ENCODE measurements at regions not wholly inside any gene's neighbourhood (a gene's known extent, or its start where the extent isn't known, plus 50 kb on each side); places are given as distances from the start of the nearest gene placed in this dataset.

GRCh38 chr12:84079626-84080025 lies 833.0 kb downstream of the SLC6A15 start:
- Mint-ChIP-seq H3K27me3 (no peaks in the 10 kb centered on the region), H3K4me3 (no peak overlapping the region), H3K9me3 (ENCODE audit: low read depth) (peaks cover 4% of the 10 kb centered on the region), H3K27ac (no peak overlapping the region), H3K36me3 (ENCODE audit: low read depth) (no peaks in the 10 kb centered on the region), H3K4me1 (no peaks in the 10 kb centered on the region)
- DNase-seq: no peak
- ATAC-seq: no peak
- intact Hi-C loops (cut with DNase I, micrococcal nuclease): no loop called here
- POLR2A ChIA-PET: no interaction called here
- CTCF ChIA-PET: no interaction called here

GRCh38 chr12:84077679-84078078 lies 834.9 kb downstream of the SLC6A15 start:
- H3K4me3 Mint-ChIP-seq: no peak overlapping the region
- intact Hi-C loops (cut with DNase I, micrococcal nuclease): no loop called here
- no peak for ATAC-seq
- POLR2A ChIA-PET: no interaction called here
- no peaks in the 10 kb centered on the region for H3K27me3 Mint-ChIP-seq
- no peak overlapping the region for H3K27ac Mint-ChIP-seq
- no peaks in the 10 kb centered on the region for H3K36me3 Mint-ChIP-seq (ENCODE audit: low read depth)
- CTCF ChIA-PET: no interaction called here
- no peaks in the 10 kb centered on the region for H3K4me1 Mint-ChIP-seq
- DNase-seq: no peak
- H3K9me3 Mint-ChIP-seq (ENCODE audit: low read depth): peaks cover 6% of the 10 kb centered on the region

DNA sequence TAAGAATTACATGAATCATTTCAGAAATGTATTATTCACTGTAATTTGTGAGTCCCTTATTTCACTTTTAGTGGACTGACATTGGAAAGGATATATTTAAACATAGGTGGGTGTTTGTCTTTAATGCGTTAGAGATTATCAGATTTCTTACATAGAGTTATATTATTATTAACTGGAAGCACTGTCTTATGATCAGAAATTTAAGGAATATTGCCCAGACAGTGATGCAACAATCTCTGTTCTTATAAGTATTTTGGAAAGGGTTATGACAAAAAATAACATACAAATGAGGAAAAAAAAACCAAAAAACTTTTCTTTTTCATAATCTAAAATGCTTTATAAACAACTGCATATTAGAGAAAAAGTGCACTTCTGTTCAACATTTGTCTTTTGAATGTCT lies 836.6 kb downstream of the SLC6A15 start:
- ATAC-seq (no peak), DNase-seq (no peak)
- no peaks in the 10 kb centered on the region for H3K36me3 Mint-ChIP-seq (ENCODE audit: low read depth)
- H3K4me3 Mint-ChIP-seq: no peak overlapping the region
- H3K4me1 Mint-ChIP-seq: no peaks in the 10 kb centered on the region
- intact Hi-C loops (cut with DNase I, micrococcal nuclease): no loop called here
- H3K27ac Mint-ChIP-seq: no peak overlapping the region
- ChIA-PET CTCF (no interaction called here), POLR2A (no interaction called here)
- H3K27me3 Mint-ChIP-seq: no peaks in the 10 kb centered on the region
- H3K9me3 Mint-ChIP-seq (ENCODE audit: low read depth): peaks cover 6% of the 10 kb centered on the region

- ChIA-PET CTCF (interaction anchor here (1.2 kb wide), 1 partner anchor 12 kb away, joined by 3 read pairs; no protein-coding TSS in a partner anchor), POLR2A (no interaction called here)
- intact Hi-C loops (cut with DNase I, micrococcal nuclease): no loop called here
- no peaks in the 10 kb centered on the region for H3K36me3 Mint-ChIP-seq (ENCODE audit: low read depth)
- peaks cover 6% of the 10 kb centered on the region for H3K9me3 Mint-ChIP-seq (ENCODE audit: low read depth)
- no peak overlapping the region for H3K27ac Mint-ChIP-seq
- DNase-seq (no peak), ATAC-seq (no peak)
- no peak overlapping the region for H3K4me3 Mint-ChIP-seq
- H3K4me1 Mint-ChIP-seq: no peaks in the 10 kb centered on the region
- H3K27me3 Mint-ChIP-seq: no peaks in the 10 kb centered on the region
Observed at GRCh38 chr12:84073401-84073800, 839.2 kb downstream of the SLC6A15 start.

DNA sequence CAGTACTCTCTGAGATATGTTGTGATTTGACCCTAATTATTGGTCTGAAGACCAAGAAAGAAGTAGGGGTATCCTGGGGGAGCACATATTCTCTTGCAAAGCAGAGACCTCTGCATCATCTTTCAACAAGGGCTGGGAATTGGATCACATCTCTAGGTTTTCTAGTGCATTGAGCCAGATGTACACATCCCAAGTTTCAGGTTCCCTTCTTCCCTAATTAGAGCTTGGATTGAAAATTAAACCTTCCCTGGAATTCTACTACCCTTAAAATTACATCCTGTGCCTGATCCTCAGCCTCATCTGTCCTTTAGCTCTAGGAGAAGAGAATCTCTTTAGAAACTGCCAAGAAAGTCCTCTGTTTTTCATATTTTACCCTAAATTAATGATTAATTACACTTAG lies 839.6 kb downstream of the SLC6A15 start:
- Mint-ChIP-seq H3K36me3 (ENCODE audit: low read depth) (no peaks in the 10 kb centered on the region), H3K4me1 (no peaks in the 10 kb centered on the region), H3K27ac (no peak overlapping the region), H3K9me3 (ENCODE audit: low read depth) (peaks cover 6% of the 10 kb centered on the region), H3K4me3 (no peak overlapping the region), H3K27me3 (no peaks in the 10 kb centered on the region)
- ChIA-PET POLR2A (no interaction called here), CTCF (interaction anchor here (1.2 kb wide), 1 partner anchor 12 kb away, joined by 3 read pairs; no protein-coding TSS in a partner anchor)
- no peak for ATAC-seq
- intact Hi-C loops (cut with DNase I, micrococcal nuclease): no loop called here
- DNase-seq: no peak

DNA sequence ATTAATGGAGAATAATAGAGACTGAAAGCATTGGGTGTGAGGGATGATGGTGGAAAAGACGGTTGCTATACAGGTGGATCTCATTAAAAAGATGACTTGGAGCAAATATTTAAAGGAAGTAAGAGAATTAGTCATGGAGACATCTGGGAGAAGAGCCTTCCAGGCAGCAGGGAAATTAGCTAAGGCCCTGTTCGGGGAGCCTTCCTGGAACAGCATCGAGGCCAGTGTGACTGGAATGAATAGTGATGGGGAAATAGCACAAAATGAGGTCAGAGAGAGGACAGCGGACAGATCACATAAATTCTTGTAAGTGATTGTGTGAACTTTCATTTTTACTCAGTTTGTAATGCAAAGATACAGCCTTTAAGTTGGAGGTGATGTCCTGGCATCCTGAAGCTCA lies 842.3 kb downstream of the SLC6A15 start:
- H3K27me3 Mint-ChIP-seq: no peaks in the 10 kb centered on the region
- ChIA-PET CTCF (no interaction called here), POLR2A (no interaction called here)
- intact Hi-C loops (cut with DNase I, micrococcal nuclease): no loop called here
- no peaks in the 10 kb centered on the region for H3K36me3 Mint-ChIP-seq (ENCODE audit: low read depth)
- ATAC-seq (no peak), DNase-seq (no peak)
- no peak overlapping the region for H3K27ac Mint-ChIP-seq
- H3K4me1 Mint-ChIP-seq: no peaks in the 10 kb centered on the region
- peaks cover 8% of the 10 kb centered on the region for H3K9me3 Mint-ChIP-seq (ENCODE audit: low read depth)
- H3K4me3 Mint-ChIP-seq: no peak overlapping the region

DNA sequence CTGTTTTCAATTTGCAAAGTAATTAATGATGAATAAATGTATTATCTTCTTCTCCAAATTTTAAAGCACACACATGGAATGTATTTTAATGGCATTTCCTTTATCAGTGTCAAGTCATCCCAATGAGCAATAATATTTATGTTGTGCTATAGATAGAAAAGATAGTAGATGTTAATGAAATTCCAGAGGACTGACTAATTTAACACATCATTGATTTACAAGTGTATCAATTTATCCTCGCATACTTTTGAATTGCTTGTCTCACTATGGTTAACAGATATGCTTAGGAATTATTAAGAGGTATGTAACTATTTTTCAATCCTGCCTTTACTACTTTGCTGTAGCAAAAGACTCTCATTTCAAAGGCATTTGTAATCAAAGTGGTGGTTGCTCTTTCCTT lies 842.9 kb downstream of the SLC6A15 start:
- DNase-seq (no peak), ATAC-seq (no peak)
- H3K36me3 Mint-ChIP-seq (ENCODE audit: low read depth): no peaks in the 10 kb centered on the region
- peaks cover 5% of the 10 kb centered on the region for H3K9me3 Mint-ChIP-seq (ENCODE audit: low read depth)
- H3K27ac Mint-ChIP-seq: no peak overlapping the region
- no peak overlapping the region for H3K4me3 Mint-ChIP-seq
- intact Hi-C loops (cut with DNase I, micrococcal nuclease): no loop called here
- ChIA-PET POLR2A (no interaction called here), CTCF (interaction anchor here (1.1 kb wide), 1 partner anchor 21 kb away, joined by 3 read pairs; no protein-coding TSS in a partner anchor)
- no peaks in the 10 kb centered on the region for H3K27me3 Mint-ChIP-seq
- H3K4me1 Mint-ChIP-seq: no peaks in the 10 kb centered on the region

GRCh38 chr12:84069198-84069597 lies 843.4 kb downstream of the SLC6A15 start:
- CTCF ChIA-PET: interaction anchor here (1.1 kb wide), 1 partner anchor 22 kb away, joined by 3 read pairs; no protein-coding TSS in a partner anchor
- Mint-ChIP-seq H3K9me3 (ENCODE audit: low read depth) (peaks cover 5% of the 10 kb centered on the region), H3K4me3 (no peak overlapping the region), H3K27me3 (no peaks in the 10 kb centered on the region), H3K27ac (no peak overlapping the region), H3K4me1 (no peaks in the 10 kb centered on the region), H3K36me3 (ENCODE audit: low read depth) (no peaks in the 10 kb centered on the region)
- POLR2A ChIA-PET: no interaction called here
- DNase-seq (no peak), ATAC-seq (no peak)
- intact Hi-C loops (cut with DNase I, micrococcal nuclease): no loop called here

GRCh38 chr12:84058136-84058535 lies 854.5 kb downstream of the SLC6A15 start:
- no peak for ATAC-seq

GRCh38 chr12:84054811-84055210 lies 857.8 kb downstream of the SLC6A15 start:
- Mint-ChIP-seq H3K36me3 (ENCODE audit: low read depth) (no peaks in the 10 kb centered on the region), H3K4me3 (no peak overlapping the region), H3K27me3 (no peaks in the 10 kb centered on the region), H3K4me1 (no peaks in the 10 kb centered on the region), H3K27ac (no peak overlapping the region), H3K9me3 (ENCODE audit: low read depth) (peaks cover 11% of the 10 kb centered on the region)
- DNase-seq: no peak
- CTCF ChIA-PET: no interaction called here
- POLR2A ChIA-PET: no interaction called here
- intact Hi-C loops (cut with DNase I, micrococcal nuclease): no loop called here
- no peak for ATAC-seq

More at GRCh38 chr12:84058136-84058535, 854.5 kb downstream of the SLC6A15 start:
- intact Hi-C loops (cut with DNase I, micrococcal nuclease): no loop called here
- Mint-ChIP-seq H3K27me3 (no peaks in the 10 kb centered on the region), H3K27ac (no peak overlapping the region), H3K9me3 (ENCODE audit: low read depth) (peaks cover 11% of the 10 kb centered on the region), H3K4me3 (no peak overlapping the region), H3K36me3 (ENCODE audit: low read depth) (no peaks in the 10 kb centered on the region), H3K4me1 (no peaks in the 10 kb centered on the region)
- CTCF ChIA-PET: interaction anchor here (0.6 to 0.7 kb wide), 3 partner anchors 23 to 58 kb away, joined by 3 to 5 read pairs (median 4); no protein-coding TSS in a partner anchor
- no peak for DNase-seq
- POLR2A ChIA-PET: no interaction called here

GRCh38 chr12:84047881-84048280 lies 864.7 kb downstream of the SLC6A15 start:
- no peaks in the 10 kb centered on the region for H3K9me3 Mint-ChIP-seq (ENCODE audit: low read depth)
- intact Hi-C loops (cut with DNase I, micrococcal nuclease): no loop called here
- ChIA-PET POLR2A (no interaction called here), CTCF (no interaction called here)
- H3K27ac Mint-ChIP-seq: no peak overlapping the region
- no peaks in the 10 kb centered on the region for H3K27me3 Mint-ChIP-seq
- no peak for ATAC-seq
- no peak for DNase-seq
- no peaks in the 10 kb centered on the region for H3K36me3 Mint-ChIP-seq (ENCODE audit: low read depth)
- no peaks in the 10 kb centered on the region for H3K4me1 Mint-ChIP-seq
- no peak overlapping the region for H3K4me3 Mint-ChIP-seq

- ATAC-seq (no peak), DNase-seq (no peak)
- intact Hi-C loops (cut with DNase I, micrococcal nuclease): no loop called here
- POLR2A ChIA-PET: no interaction called here
- no peaks in the 10 kb centered on the region for H3K27me3 Mint-ChIP-seq
- H3K27ac Mint-ChIP-seq: no peak overlapping the region
- no peak overlapping the region for H3K4me3 Mint-ChIP-seq
- no peaks in the 10 kb centered on the region for H3K4me1 Mint-ChIP-seq
- H3K9me3 Mint-ChIP-seq (ENCODE audit: low read depth): no peaks in the 10 kb centered on the region
- CTCF ChIA-PET: no interaction called here
- H3K36me3 Mint-ChIP-seq (ENCODE audit: low read depth): no peaks in the 10 kb centered on the region
Observed at GRCh38 chr12:84046859-84047258, 865.7 kb downstream of the SLC6A15 start.

- POLR2A ChIA-PET: no interaction called here
- no peak overlapping the region for H3K27ac Mint-ChIP-seq
- H3K4me3 Mint-ChIP-seq: no peak overlapping the region
- CTCF ChIA-PET: no interaction called here
- no peak for DNase-seq
- H3K27me3 Mint-ChIP-seq: no peaks in the 10 kb centered on the region
- peaks cover 5% of the 10 kb centered on the region for H3K9me3 Mint-ChIP-seq (ENCODE audit: low read depth)
- H3K4me1 Mint-ChIP-seq: no peaks in the 10 kb centered on the region
- no peaks in the 10 kb centered on the region for H3K36me3 Mint-ChIP-seq (ENCODE audit: low read depth)
- intact Hi-C loops (cut with DNase I, micrococcal nuclease): no loop called here
- no peak for ATAC-seq
Observed at GRCh38 chr12:84043355-84043754, 869.2 kb downstream of the SLC6A15 start.

Data from activated CD4-positive, alpha-beta T cell treated with anti-CD3 and anti-CD28 coated beads for 36 hours (primary cell).